SK-N-SH (cell line): ENCODE measurements at regions not wholly inside any gene's neighbourhood (a gene's known extent, or its start where the extent isn't known, plus 50 kb on each side); places are given as distances from the start of the nearest gene placed in this dataset.
"Not testable (repeated sequence)": the region's sequence is repeated elsewhere in the genome, so short reads cannot be mapped to it uniquely, and the experiment has no call there.

ENCODE experiments used
- CTCF ChIA-PET: fragments of 300-600, 350-600 bp; formaldehyde crosslinking; extraction: SDS; loops from one replicate; lab custom pipeline; 2021; lab: Yijun Ruan, JAX
- POLR2A ChIA-PET: fragments of 350-600 bp; sonication (Branson Sonifier 250); formaldehyde crosslinking; extraction: SDS; loops from one replicate; lab custom pipeline; 2020; ENCODE audit warnings: antibody characterized with exemption, inconsistent platforms; lab: Yijun Ruan, JAX
- DNase-seq: peaks from one replicate; pipeline ENCODE4 v3.0.0; 2012
- H2AFZ ChIP-seq: fragments of 200-600 bp; sonication (generic); 2 replicates; pipeline ENCODE4 v1.8.1; 2016; ENCODE audit warnings: antibody characterized with exemption, mild to moderate bottlenecking, low read depth
- H3F3A ChIP-seq: fragments of 200-600 bp; sonication (generic); replicated peaks from 2 replicates; pipeline ENCODE3; 2016; ENCODE audit warnings: antibody characterized with exemption, mild to moderate bottlenecking; ENCODE audit not compliant: insufficient read depth
- H3K27ac ChIP-seq, 2 experiments: fragments of 200-500 bp in 1 of 2; fragments of 200-600 bp in 1 of 2; sonication (Bioruptor generic) in 1 of 2; sonication (generic), shearing (Covaris generic) in 1 of 2; 2 replicates each; pipeline versions ENCODE4 v1.5.1 to v1.6.1; 2014 to 2016; ENCODE audit warnings: low read depth in 2 of 2, inconsistent platforms in 1 of 2, low read length in 1 of 2, mild to moderate bottlenecking in 1 of 2, mixed read lengths in 1 of 2
- H3K27me3 ChIP-seq: fragments of 200-600 bp; sonication (generic), shearing (Covaris generic); 2 replicates; pipeline ENCODE4 v1.6.1; 2016; ENCODE audit warnings: mixed run types; ENCODE audit not compliant: insufficient read depth
- H3K36me3 ChIP-seq, 2 experiments: fragments of 200-500 bp in 1 of 2; fragments of 200-600 bp in 1 of 2; sonication (Bioruptor generic) in 1 of 2; sonication (generic) in 1 of 2; replicated peaks in 1 of 2; 2 replicates each; pipeline versions ENCODE3 to v1.5.1; 2014 to 2016; ENCODE audit warnings: low read length in 1 of 2, mild to moderate bottlenecking in 1 of 2; ENCODE audit not compliant: insufficient read depth in 2 of 2, control insufficient read depth in 1 of 2
- H3K4me1 ChIP-seq, 2 experiments: fragments of 200-500 bp in 1 of 2; fragments of 200-600 bp in 1 of 2; sonication (Bioruptor generic) in 1 of 2; sonication (generic), shearing (Covaris generic) in 1 of 2; 2 replicates each; pipeline versions ENCODE4 v1.5.1 to v1.6.1; 2014 to 2016; ENCODE audit warnings: low read depth in 1 of 2, low read length in 1 of 2, mixed run types in 1 of 2; ENCODE audit not compliant: insufficient read depth in 2 of 2, control insufficient read depth in 1 of 2
- H3K4me2 ChIP-seq: fragments of 200-600 bp; sonication (generic), shearing (Covaris generic); 2 replicates; pipeline ENCODE4 v1.6.1; 2017; ENCODE audit warnings: mixed run types
- H3K4me3 ChIP-seq, 2 experiments: fragments of 200-500 bp in 1 of 2; fragments of 200-600 bp in 1 of 2; sonication (Bioruptor generic) in 1 of 2; sonication (generic), shearing (Covaris generic) in 1 of 2; 2 replicates each; pipeline versions ENCODE4 v1.5.1 to v1.8.1; 2014 to 2016; ENCODE audit warnings: low read depth in 2 of 2, inconsistent platforms in 1 of 2, low read length in 1 of 2, mild to moderate bottlenecking in 1 of 2, mixed read lengths in 1 of 2, moderate library complexity in 1 of 2
- H3K79me2 ChIP-seq: fragments of 200-600 bp; sonication (generic); 2 replicates; pipeline ENCODE4 v1.8.1; 2017; ENCODE audit warnings: mild to moderate bottlenecking; ENCODE audit not compliant: insufficient read depth
- H3K9ac ChIP-seq: fragments of 200-600 bp; sonication (generic); 2 replicates; pipeline ENCODE4 v1.6.1; 2017; ENCODE audit warnings: mixed run types
- H3K9me2 ChIP-seq: fragments of 200-600 bp; sonication (generic); 2 replicates; pipeline ENCODE4 v1.6.1; 2017; ENCODE audit warnings: mixed run types
- H3K9me3 ChIP-seq: fragments of 200-600 bp; sonication (generic); 2 replicates; pipeline ENCODE4 v1.6.1; 2017; ENCODE audit warnings: mixed run types, mild to moderate bottlenecking, moderate library complexity
- H4K20me1 ChIP-seq: fragments of 200-600 bp; sonication (generic); 2 replicates; pipeline ENCODE4 v1.6.1; 2017; ENCODE audit warnings: mild to moderate bottlenecking, mixed run types; ENCODE audit not compliant: insufficient read depth
- CHD2 ChIP-seq: fragments of 150-350 bp; IDR thresholded peaks from 2 replicates; pipeline ENCODE4 v1.6.1; 2018; ENCODE audit warnings: low read length; ENCODE audit not compliant: partially characterized antibody
- CTCF ChIP-seq: fragments of 200-600 bp; sonication (generic); IDR thresholded peaks from 2 replicates; pipeline ENCODE4 v1.6.1; 2017; ENCODE audit warnings: antibody characterized with exemption, mild to moderate bottlenecking, moderate library complexity
- ELF1 ChIP-seq: IDR thresholded peaks from 2 replicates; pipeline ENCODE4 v1.4.0; 2012
- FOXJ3 ChIP-seq: sonication (generic); formaldehyde crosslinking; IDR thresholded peaks from 2 replicates; pipeline ENCODE4 v1.5.1; 2020; ENCODE audit warnings: mild to moderate bottlenecking, missing genetic modification reagents
- FOXM1 ChIP-seq: IDR thresholded peaks from 2 replicates; pipeline ENCODE4 v1.4.0; 2012; ENCODE audit warnings: low read depth, mild to moderate bottlenecking
- GATA2 ChIP-seq: sonication (generic); formaldehyde crosslinking; IDR thresholded peaks from 2 replicates; pipeline ENCODE4 v1.5.0; 2020; ENCODE audit warnings: mild to moderate bottlenecking, missing genetic modification reagents
- MEF2A ChIP-seq: IDR thresholded peaks from 2 replicates; pipeline ENCODE4 v1.4.0; 2012; ENCODE audit warnings: low read depth, borderline replicate concordance
- NFIC ChIP-seq: IDR thresholded peaks from 2 replicates; pipeline ENCODE4 v1.4.0; 2012; ENCODE audit warnings: borderline replicate concordance
- PBX3 ChIP-seq: IDR thresholded peaks from 2 replicates; pipeline ENCODE4; 2012
- RAD21 ChIP-seq: IDR thresholded peaks from 2 replicates; pipeline ENCODE4 v1.6.1; 2012; ENCODE audit warnings: mild to moderate bottlenecking, low read length
- RFX5 ChIP-seq: IDR thresholded peaks from 2 replicates; pipeline ENCODE4 v1.6.1; 2012; ENCODE audit warnings: mild to moderate bottlenecking, improper control_type of control experiment, low read length
- SIN3A ChIP-seq: IDR thresholded peaks from 2 replicates; pipeline ENCODE4 v1.6.1; 2012; ENCODE audit warnings: low read depth, mild to moderate bottlenecking, low read length, moderate library complexity, borderline replicate concordance
- TAF1 ChIP-seq: IDR thresholded peaks from 2 replicates; pipeline ENCODE4 v1.6.1; 2012; ENCODE audit warnings: low read depth, mild to moderate bottlenecking, low read length, moderate library complexity, borderline replicate concordance
- TEAD4 ChIP-seq: IDR thresholded peaks from 2 replicates; pipeline ENCODE4 v1.4.0; 2012; ENCODE audit warnings: mild to moderate bottlenecking, borderline replicate concordance; ENCODE audit not compliant: insufficient read depth
- ZBTB33 ChIP-seq: IDR thresholded peaks from 2 replicates; pipeline ENCODE4 v1.4.0; 2012; ENCODE audit warnings: low read depth, borderline replicate concordance
- WGBS: methylation state at CpG from one replicate; pipeline ENCODE4 v1.1.6; 2017; ENCODE audit warnings: low lambda C conversion rate; 5-methylcytosine and 5-hydroxymethylcytosine counted together
- TF ChIP-seq, protein P1 (sequence below): IDR thresholded peaks from 2 replicates; pipeline ENCODE4 v1.6.1; 2012; ENCODE audit warnings: mild to moderate bottlenecking, low read depth, low read length, moderate library complexity
- TF ChIP-seq, protein P2 (sequence below): IDR thresholded peaks from 2 replicates; pipeline ENCODE4 v1.4.0; 2012; ENCODE audit warnings: low read depth
- TF ChIP-seq, protein P3 (sequence below): IDR thresholded peaks from 2 replicates; pipeline ENCODE4 v1.4.0; 2012; ENCODE audit warnings: low read depth, borderline replicate concordance

DNA sequence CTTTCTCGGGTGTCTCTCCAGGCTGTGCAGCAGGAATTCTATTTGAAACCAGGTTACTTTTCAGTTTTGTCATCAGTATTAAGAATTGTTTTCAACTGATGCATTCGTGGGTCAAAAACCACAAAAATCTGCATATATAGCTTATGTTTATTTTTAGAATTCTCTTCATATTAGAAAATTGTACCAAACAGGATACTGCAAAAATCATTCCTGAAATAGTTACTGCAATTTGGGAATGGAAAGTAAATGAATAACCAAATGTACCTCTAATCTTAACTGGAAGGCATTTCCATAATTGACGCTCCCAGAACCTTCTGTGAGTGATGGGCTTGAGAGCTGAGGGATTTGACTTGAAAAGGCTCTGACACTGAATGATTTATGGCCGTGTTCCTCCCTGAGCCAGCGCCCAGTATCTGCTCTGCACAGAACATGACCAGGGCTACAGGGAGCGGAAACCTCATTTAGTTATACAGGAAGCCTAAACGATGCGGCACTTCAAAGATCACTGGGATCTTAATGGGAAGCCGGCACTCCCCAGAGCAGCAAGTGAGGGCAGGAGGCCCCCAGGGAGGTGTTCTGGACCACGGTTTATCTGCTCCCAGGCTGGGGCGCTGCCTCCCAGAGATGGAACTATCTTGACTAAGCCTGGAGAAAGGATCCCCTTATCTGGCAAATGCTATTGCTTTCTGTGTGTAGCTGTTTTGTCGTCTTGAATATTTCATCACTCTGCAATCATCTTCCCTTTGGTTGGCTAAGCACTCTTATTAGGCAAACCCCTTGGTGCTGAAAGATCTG, 446.0 kb downstream of the QKI start:
- CTCF ChIA-PET: interaction anchor here (1.4 kb wide), 1 partner anchor 32 kb away, joined by 3 read pairs; no protein-coding TSS in a partner anchor
- Histone ChIP-seq H4K20me1 (no peaks in the 10 kb centered on the region), H3K27me3 (no peaks in the 10 kb centered on the region), H3K4me1 (peaks cover 6 to 15% of the 10 kb centered on the region in 2 experiments; a peak in 3 of 4 replicates), H3K4me3 (no peak overlapping the region; a peak in 1 of 4 replicates), H3K9me2 (no peaks in the 10 kb centered on the region), H3K36me3 (no peaks in the 10 kb centered on the region), H3K9ac (no peak overlapping the region), H3K9me3 (no peaks in the 10 kb centered on the region), H3F3A (no peaks in the 10 kb centered on the region), H3K27ac (peak overlapping the region in 1 of 2 experiments; percentile 34; a peak in 1 of 4 replicates), H2AFZ (0 out of 2 replicates have a peak overlapping the region, but pooled peaks have one; percentile 43), H3K4me2 (peak overlapping the region; percentile 57; the same call in 1 of the 2 replicates), H3K79me2 (no peaks in the 10 kb centered on the region)
- peak; percentile 81 for DNase-seq
- 12% methylated on average over 12 of the region's 12 CpGs for WGBS
- POLR2A ChIA-PET: no interaction called here
- TF ChIP-seq ZBTB33 (no peak), PBX3 (0 out of 2 replicates have a peak, but pooled peaks have one; percentile 7), GATA2 (peak; percentile 83), TAF1 (no peak), MEF2A (no peak), FOXM1 (no peak), RFX5 (no peak), SIN3A (no peak), CTCF (no peak), ELF1 (no peak), NFIC (no peak), RAD21 (no peak; the same call in 1 of the 2 replicates), FOXJ3 (CRISPR knock-in tag) (peak; percentile 74), TEAD4 (no peak), CHD2 (peak; percentile 19)
- TF ChIP-seq, protein P1, sequence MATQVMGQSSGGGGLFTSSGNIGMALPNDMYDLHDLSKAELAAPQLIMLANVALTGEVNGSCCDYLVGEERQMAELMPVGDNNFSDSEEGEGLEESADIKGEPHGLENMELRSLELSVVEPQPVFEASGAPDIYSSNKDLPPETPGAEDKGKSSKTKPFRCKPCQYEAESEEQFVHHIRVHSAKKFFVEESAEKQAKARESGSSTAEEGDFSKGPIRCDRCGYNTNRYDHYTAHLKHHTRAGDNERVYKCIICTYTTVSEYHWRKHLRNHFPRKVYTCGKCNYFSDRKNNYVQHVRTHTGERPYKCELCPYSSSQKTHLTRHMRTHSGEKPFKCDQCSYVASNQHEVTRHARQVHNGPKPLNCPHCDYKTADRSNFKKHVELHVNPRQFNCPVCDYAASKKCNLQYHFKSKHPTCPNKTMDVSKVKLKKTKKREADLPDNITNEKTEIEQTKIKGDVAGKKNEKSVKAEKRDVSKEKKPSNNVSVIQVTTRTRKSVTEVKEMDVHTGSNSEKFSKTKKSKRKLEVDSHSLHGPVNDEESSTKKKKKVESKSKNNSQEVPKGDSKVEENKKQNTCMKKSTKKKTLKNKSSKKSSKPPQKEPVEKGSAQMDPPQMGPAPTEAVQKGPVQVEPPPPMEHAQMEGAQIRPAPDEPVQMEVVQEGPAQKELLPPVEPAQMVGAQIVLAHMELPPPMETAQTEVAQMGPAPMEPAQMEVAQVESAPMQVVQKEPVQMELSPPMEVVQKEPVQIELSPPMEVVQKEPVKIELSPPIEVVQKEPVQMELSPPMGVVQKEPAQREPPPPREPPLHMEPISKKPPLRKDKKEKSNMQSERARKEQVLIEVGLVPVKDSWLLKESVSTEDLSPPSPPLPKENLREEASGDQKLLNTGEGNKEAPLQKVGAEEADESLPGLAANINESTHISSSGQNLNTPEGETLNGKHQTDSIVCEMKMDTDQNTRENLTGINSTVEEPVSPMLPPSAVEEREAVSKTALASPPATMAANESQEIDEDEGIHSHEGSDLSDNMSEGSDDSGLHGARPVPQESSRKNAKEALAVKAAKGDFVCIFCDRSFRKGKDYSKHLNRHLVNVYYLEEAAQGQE: no peak
- TF ChIP-seq, protein P2, sequence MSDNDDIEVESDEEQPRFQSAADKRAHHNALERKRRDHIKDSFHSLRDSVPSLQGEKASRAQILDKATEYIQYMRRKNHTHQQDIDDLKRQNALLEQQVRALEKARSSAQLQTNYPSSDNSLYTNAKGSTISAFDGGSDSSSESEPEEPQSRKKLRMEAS: no peak
- TF ChIP-seq, protein P3, sequence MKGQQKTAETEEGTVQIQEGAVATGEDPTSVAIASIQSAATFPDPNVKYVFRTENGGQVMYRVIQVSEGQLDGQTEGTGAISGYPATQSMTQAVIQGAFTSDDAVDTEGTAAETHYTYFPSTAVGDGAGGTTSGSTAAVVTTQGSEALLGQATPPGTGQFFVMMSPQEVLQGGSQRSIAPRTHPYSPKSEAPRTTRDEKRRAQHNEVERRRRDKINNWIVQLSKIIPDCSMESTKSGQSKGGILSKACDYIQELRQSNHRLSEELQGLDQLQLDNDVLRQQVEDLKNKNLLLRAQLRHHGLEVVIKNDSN: no peak

GRCh38 chr6:163858870-163859269, 444.4 kb downstream of the QKI start:
- H2AFZ ChIP-seq, H4K20me1 ChIP-seq, H3K9me2 ChIP-seq, H3K36me3 ChIP-seq, H3K4me2 ChIP-seq, H3K79me2 ChIP-seq, H3K9me3 ChIP-seq, H3F3A ChIP-seq, H3K4me3 ChIP-seq, DNase-seq, POLR2A ChIA-PET, H3K9ac ChIP-seq, H3K27me3 ChIP-seq, H3K27ac ChIP-seq, CTCF ChIA-PET: not testable (repeated sequence)
- WGBS: 40% methylated on average over 5 of the region's 5 CpGs
- peaks cover 6 to 15% of the 10 kb centered on the region in 2 experiments; a peak in 3 of 4 replicates for H3K4me1 ChIP-seq
